MM.1S (cell line): ENCODE measurements at regions not wholly inside any gene's neighbourhood (a gene's known extent, or its start where the extent isn't known, plus 50 kb on each side); places are given as distances from the start of the nearest gene placed in this dataset.

ENCODE experiments used
- DNase-seq: peaks from one replicate; pipeline ENCODE4 v3.0.0-alpha.2; 2015
- H2AFZ ChIP-seq: fragments of 300-600 bp; sonication (generic); 2 replicates; pipeline ENCODE4 v1.6.0; 2016; ENCODE audit warnings: antibody characterized with exemption, low read length
- H3F3A ChIP-seq: fragments of 300-600 bp; sonication (generic); 2 replicates; pipeline ENCODE4 v1.6.1; 2016; ENCODE audit warnings: mild to moderate bottlenecking, antibody characterized with exemption, low read length, moderate library complexity, mixed read lengths; ENCODE audit not compliant: insufficient read depth
- H3K27ac ChIP-seq: fragments of 300-600 bp; sonication (generic); 2 replicates; pipeline ENCODE4 v1.5.1; 2016; ENCODE audit warnings: mild to moderate bottlenecking, low read length
- H3K27me3 ChIP-seq: fragments of 300-600 bp; sonication (generic); replicated peaks from 2 replicates; pipeline ENCODE4 v1.6.0; 2016; ENCODE audit warnings: low read length; ENCODE audit not compliant: insufficient read depth
- H3K36me3 ChIP-seq: fragments of 300-600 bp; sonication (generic); replicated peaks from 2 replicates; pipeline ENCODE4 v1.6.1; 2016; ENCODE audit warnings: mild to moderate bottlenecking, low read length, mixed read lengths; ENCODE audit not compliant: insufficient read depth
- H3K4me1 ChIP-seq: fragments of 300-600 bp; sonication (generic); 2 replicates; pipeline ENCODE4 v1.6.1; 2016; ENCODE audit warnings: low read length, mixed read lengths
- H3K4me2 ChIP-seq: fragments of 300-600 bp; sonication (generic); 2 replicates; pipeline ENCODE4 v1.6.0; 2016; ENCODE audit warnings: low read depth, low read length
- H3K4me3 ChIP-seq: fragments of 300-600 bp; sonication (generic); 2 replicates; pipeline ENCODE4 v1.5.1; 2016; ENCODE audit warnings: low read length, mixed read lengths
- H3K79me2 ChIP-seq: fragments of 300-600 bp; sonication (generic); 2 replicates; pipeline ENCODE4 v1.6.1; 2016; ENCODE audit warnings: mixed run types, low read length, mixed read lengths
- H3K9ac ChIP-seq: fragments of 300-600 bp; sonication (generic); 2 replicates; pipeline ENCODE4 v1.6.1; 2016; ENCODE audit warnings: low read length, mixed read lengths
- H3K9me2 ChIP-seq: fragments of 300-600 bp; sonication (generic); replicated peaks from 2 replicates; pipeline ENCODE4 v1.6.1; 2016; ENCODE audit warnings: mild to moderate bottlenecking, low read length, mixed read lengths; ENCODE audit not compliant: insufficient read depth
- H3K9me3 ChIP-seq: fragments of 300-600 bp; sonication (generic); replicated peaks from 2 replicates; pipeline ENCODE4 v1.6.1; 2016; ENCODE audit warnings: mild to moderate bottlenecking, low read length, mixed read lengths; ENCODE audit not compliant: insufficient read depth
- H4K20me1 ChIP-seq: fragments of 300-600 bp; sonication (generic); 2 replicates; pipeline ENCODE4 v1.6.1; 2016; ENCODE audit warnings: mild to moderate bottlenecking, low read length, moderate library complexity, mixed read lengths; ENCODE audit not compliant: insufficient read depth
- EZH2 ChIP-seq: fragments of 300-600 bp; sonication (generic); optimal IDR thresholded peaks from 2 replicates; pipeline ENCODE3; 2017; ENCODE audit warnings: low read depth, mild to moderate bottlenecking, antibody characterized with exemption, low read length, mixed read lengths
- EZH2phosphoT487 ChIP-seq: fragments of 300-600 bp; sonication (generic); IDR thresholded peaks from 2 replicates; pipeline ENCODE4 v1.6.1; 2018; ENCODE audit warnings: antibody characterized with exemption, low read length
- TF ChIP-seq, protein P1 (sequence below): fragments of 300-600 bp; sonication (generic); IDR thresholded peaks from 2 replicates; pipeline ENCODE4 v1.5.1; 2016; ENCODE audit warnings: antibody characterized with exemption, low read length, mixed read lengths

- Histone ChIP-seq H3K4me3 (no peak overlapping the region), H2AFZ (no peak overlapping the region), H3F3A (no peaks in the 10 kb centered on the region), H3K4me2 (no peak overlapping the region), H3K36me3 (no peaks in the 10 kb centered on the region), H3K9ac (no peak overlapping the region), H3K4me1 (no peaks in the 10 kb centered on the region), H3K27me3 (no peaks in the 10 kb centered on the region), H3K9me3 (no peaks in the 10 kb centered on the region), H3K27ac (no peak overlapping the region), H4K20me1 (no peaks in the 10 kb centered on the region), H3K79me2 (no peaks in the 10 kb centered on the region), H3K9me2 (no peaks in the 10 kb centered on the region)
- TF ChIP-seq, protein P1, sequence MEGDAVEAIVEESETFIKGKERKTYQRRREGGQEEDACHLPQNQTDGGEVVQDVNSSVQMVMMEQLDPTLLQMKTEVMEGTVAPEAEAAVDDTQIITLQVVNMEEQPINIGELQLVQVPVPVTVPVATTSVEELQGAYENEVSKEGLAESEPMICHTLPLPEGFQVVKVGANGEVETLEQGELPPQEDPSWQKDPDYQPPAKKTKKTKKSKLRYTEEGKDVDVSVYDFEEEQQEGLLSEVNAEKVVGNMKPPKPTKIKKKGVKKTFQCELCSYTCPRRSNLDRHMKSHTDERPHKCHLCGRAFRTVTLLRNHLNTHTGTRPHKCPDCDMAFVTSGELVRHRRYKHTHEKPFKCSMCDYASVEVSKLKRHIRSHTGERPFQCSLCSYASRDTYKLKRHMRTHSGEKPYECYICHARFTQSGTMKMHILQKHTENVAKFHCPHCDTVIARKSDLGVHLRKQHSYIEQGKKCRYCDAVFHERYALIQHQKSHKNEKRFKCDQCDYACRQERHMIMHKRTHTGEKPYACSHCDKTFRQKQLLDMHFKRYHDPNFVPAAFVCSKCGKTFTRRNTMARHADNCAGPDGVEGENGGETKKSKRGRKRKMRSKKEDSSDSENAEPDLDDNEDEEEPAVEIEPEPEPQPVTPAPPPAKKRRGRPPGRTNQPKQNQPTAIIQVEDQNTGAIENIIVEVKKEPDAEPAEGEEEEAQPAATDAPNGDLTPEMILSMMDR: no peak
- TF ChIP-seq EZH2phosphoT487 (no peak), EZH2 (no peak)
- DNase-seq: no peak
These were observed 209.6 kb downstream of the TJP1 start for GRCh38 chr15:29612701-29613100.

DNA sequence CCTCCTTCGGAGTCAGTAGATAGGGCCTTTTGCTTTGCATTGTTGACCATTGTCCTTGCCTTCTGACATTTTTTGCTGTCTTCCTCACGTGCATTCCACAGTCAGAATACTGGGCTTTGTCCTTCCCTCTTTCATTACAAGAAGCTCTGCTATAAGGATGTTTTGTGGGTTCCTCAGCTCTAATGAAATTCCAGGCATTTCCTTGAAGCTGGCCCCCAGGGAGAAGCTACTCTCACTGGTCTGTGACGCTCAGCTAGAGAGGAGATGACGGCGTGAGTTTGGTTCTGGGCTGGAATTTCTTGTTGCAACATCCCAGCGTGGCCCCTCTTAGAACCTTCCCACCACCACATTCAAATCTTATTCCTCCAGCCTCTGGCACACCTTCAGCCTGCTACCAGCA is 210.2 kb downstream of the TJP1 start:
- Histone ChIP-seq H3K27ac (no peak overlapping the region), H3K4me2 (no peak overlapping the region), H3K9ac (no peak overlapping the region), H3K4me3 (no peak overlapping the region), H3K36me3 (no peaks in the 10 kb centered on the region), H3K79me2 (no peaks in the 10 kb centered on the region), H3K4me1 (no peaks in the 10 kb centered on the region), H2AFZ (no peak overlapping the region), H3K27me3 (no peaks in the 10 kb centered on the region), H3K9me3 (no peaks in the 10 kb centered on the region), H3F3A (no peaks in the 10 kb centered on the region), H4K20me1 (no peaks in the 10 kb centered on the region), H3K9me2 (no peaks in the 10 kb centered on the region)
- TF ChIP-seq EZH2 (no peak), EZH2phosphoT487 (no peak)
- TF ChIP-seq, protein P1: no peak
- DNase-seq: no peak

GRCh38 chr15:29611057-29611456 is 211.2 kb downstream of the TJP1 start:
- Histone ChIP-seq H3K27ac (no peak overlapping the region), H3K9me3 (no peaks in the 10 kb centered on the region), H3K27me3 (no peaks in the 10 kb centered on the region), H3K4me2 (no peak overlapping the region), H3K9ac (no peak overlapping the region), H3K9me2 (no peaks in the 10 kb centered on the region), H2AFZ (no peak overlapping the region), H3F3A (no peaks in the 10 kb centered on the region), H3K79me2 (no peaks in the 10 kb centered on the region), H3K36me3 (no peaks in the 10 kb centered on the region), H4K20me1 (no peaks in the 10 kb centered on the region), H3K4me1 (no peaks in the 10 kb centered on the region), H3K4me3 (no peak overlapping the region)
- no peak for DNase-seq
- TF ChIP-seq, protein P1: no peak
- no peak for TF ChIP-seq EZH2phosphoT487
- TF ChIP-seq EZH2: no peak
